HG03175 (cell line): ENCODE measurements at regions not wholly inside any gene's neighbourhood (a gene's known extent, or its start where the extent isn't known, plus 50 kb on each side); places are given as distances from the start of the nearest gene placed in this dataset.

Experiments
- ATAC-seq: cut with Tn5 transposase; IDR thresholded peaks from one replicate; pipeline ENCODE4 v1.9.1; 2021; ENCODE audit warnings: mild to moderate bottlenecking, moderate library complexity; ENCODE audit not compliant: unreplicated experiment

- ATAC-seq: no peak
These were observed 155.3 kb upstream of the CDH19 start for GRCh38 chr18:66759050-66759828.

- ATAC-seq: no peak
These were observed 154.1 kb upstream of the CDH19 start for GRCh38 chr18:66757946-66758345.

- no peak for ATAC-seq
These were observed 150.4 kb upstream of the CDH19 start for GRCh38 chr18:66754335-66754734.

- ATAC-seq: no peak
These were observed 148.8 kb upstream of the CDH19 start for GRCh38 chr18:66752733-66753132.

- no peak for ATAC-seq
These were observed 145.7 kb upstream of the CDH19 start for GRCh38 chr18:66749481-66750035.

GRCh38 chr18:66749030-66749429 lies 145.1 kb upstream of the CDH19 start:
- ATAC-seq: no peak

- ATAC-seq: no peak
These were observed 138.9 kb upstream of the CDH19 start for GRCh38 chr18:66742832-66743231.

GRCh38 chr18:66735933-66736332 lies 132.0 kb upstream of the CDH19 start:
- ATAC-seq: no peak

- no peak for ATAC-seq
These were observed 130.6 kb upstream of the CDH19 start for GRCh38 chr18:66734451-66734850.

- ATAC-seq: no peak
These were observed 128.0 kb upstream of the CDH19 start for GRCh38 chr18:66731890-66732289.

- ATAC-seq: no peak
These were observed 125.8 kb upstream of the CDH19 start for GRCh38 chr18:66729442-66730239.

- no peak for ATAC-seq
These were observed 125.1 kb upstream of the CDH19 start for GRCh38 chr18:66728951-66729350.

GRCh38 chr18:66727991-66728390 lies 124.1 kb upstream of the CDH19 start:
- ATAC-seq: no peak

- ATAC-seq: no peak
These were observed 120.9 kb upstream of the CDH19 start for GRCh38 chr18:66724664-66725356.

GRCh38 chr18:66722671-66723070 lies 118.8 kb upstream of the CDH19 start:
- no peak for ATAC-seq

GRCh38 chr18:66708646-66709045 lies 104.8 kb upstream of the CDH19 start:
- no peak for ATAC-seq

GRCh38 chr18:66707473-66707872 lies 103.6 kb upstream of the CDH19 start:
- ATAC-seq: no peak

GRCh38 chr18:66695281-66695680 lies 91.4 kb upstream of the CDH19 start:
- ATAC-seq: no peak

GRCh38 chr18:66694852-66695251 lies 91.0 kb upstream of the CDH19 start:
- no peak for ATAC-seq

GRCh38 chr18:66687635-66688034 lies 83.7 kb upstream of the CDH19 start:
- no peak for ATAC-seq

GRCh38 chr18:66682855-66683322 lies 79.0 kb upstream of the CDH19 start:
- ATAC-seq: no peak
